HUES6 (cell line): ENCODE measurements at regions not wholly inside any gene's neighbourhood (a gene's known extent, or its start where the extent isn't known, plus 50 kb on each side); places are given as distances from the start of the nearest gene placed in this dataset.

Source experiments
- H3K27ac ChIP-seq: 2 replicates; pipeline ENCODE4 v1.7.0; 2013; ENCODE audit warnings: low read depth, mild to moderate bottlenecking, low read length, inconsistent platforms
- H3K27me3 ChIP-seq: 2 replicates; pipeline ENCODE4 v1.6.1; 2013; ENCODE audit warnings: low read length; ENCODE audit not compliant: control insufficient read depth, insufficient read depth
- H3K36me3 ChIP-seq: 2 replicates; pipeline ENCODE4 v1.6.1; 2013; ENCODE audit warnings: low read length; ENCODE audit not compliant: control insufficient read depth, insufficient read depth
- H3K4me1 ChIP-seq: 2 replicates; pipeline ENCODE4 v1.6.1; 2013; ENCODE audit warnings: low read length; ENCODE audit not compliant: control insufficient read depth, insufficient read depth
- H3K4me3 ChIP-seq: 2 replicates; pipeline ENCODE4 v1.5.1; 2013; ENCODE audit warnings: low read depth, low read length
- H3K9ac ChIP-seq: one replicate; pipeline ENCODE4 v1.6.1; 2013; ENCODE audit warnings: mild to moderate bottlenecking, low read length
- H3K9me3 ChIP-seq: 2 replicates; pipeline ENCODE4 v1.6.1; 2013; ENCODE audit warnings: low read depth, low read length; ENCODE audit not compliant: control insufficient read depth, insufficient read depth

DNA sequence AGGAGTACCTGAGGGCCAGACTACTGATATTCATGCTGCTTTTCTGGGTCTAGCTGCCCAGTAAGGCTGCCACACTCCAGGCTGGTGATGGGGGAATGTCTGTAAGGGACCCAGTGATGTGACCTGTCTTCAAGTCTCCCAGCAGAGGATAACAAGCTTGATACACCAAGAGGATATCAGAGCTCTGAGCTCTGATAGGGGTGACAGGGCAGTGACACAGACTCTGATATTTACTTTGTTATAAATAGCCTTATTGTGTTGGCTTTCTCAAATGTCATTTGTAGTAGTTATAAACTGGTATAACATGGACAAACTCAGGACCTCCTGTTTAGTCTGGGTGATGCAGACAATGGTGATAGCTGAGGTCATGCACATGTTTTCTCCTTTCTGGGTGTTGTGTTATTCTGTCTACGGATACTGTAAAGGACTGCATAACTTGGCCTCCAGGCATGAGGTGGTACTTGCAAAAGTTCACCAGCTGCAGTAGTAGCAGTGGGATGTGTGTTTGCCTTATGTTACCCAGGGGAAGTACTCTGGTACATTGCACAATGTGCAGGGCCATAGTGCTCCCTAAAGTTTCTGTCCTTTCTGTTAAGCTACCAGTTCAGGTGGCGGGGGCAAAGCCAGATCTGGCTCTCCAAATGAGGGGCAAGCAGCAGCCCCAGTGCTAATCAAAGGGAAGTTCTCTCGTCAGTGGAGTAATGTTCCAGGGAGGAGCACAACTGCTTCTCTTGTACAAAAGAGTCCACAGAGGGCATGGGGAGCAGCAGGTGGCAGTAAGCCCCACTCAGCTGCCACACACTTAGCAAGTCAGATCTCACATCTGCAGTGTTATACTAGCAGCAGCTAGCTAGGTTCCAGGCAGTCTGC, 812.2 kb downstream of the JRKL start:
- peaks cover 11% of the 10 kb centered on the region for H3K4me1 ChIP-seq
- no peaks in the 10 kb centered on the region for H3K36me3 ChIP-seq
- no peaks in the 10 kb centered on the region for H3K9me3 ChIP-seq
- no peak overlapping the region for H3K4me3 ChIP-seq
- no peak overlapping the region for H3K27ac ChIP-seq
- H3K27me3 ChIP-seq = no peaks in the 10 kb centered on the region
- H3K9ac ChIP-seq = no peak overlapping the region

DNA sequence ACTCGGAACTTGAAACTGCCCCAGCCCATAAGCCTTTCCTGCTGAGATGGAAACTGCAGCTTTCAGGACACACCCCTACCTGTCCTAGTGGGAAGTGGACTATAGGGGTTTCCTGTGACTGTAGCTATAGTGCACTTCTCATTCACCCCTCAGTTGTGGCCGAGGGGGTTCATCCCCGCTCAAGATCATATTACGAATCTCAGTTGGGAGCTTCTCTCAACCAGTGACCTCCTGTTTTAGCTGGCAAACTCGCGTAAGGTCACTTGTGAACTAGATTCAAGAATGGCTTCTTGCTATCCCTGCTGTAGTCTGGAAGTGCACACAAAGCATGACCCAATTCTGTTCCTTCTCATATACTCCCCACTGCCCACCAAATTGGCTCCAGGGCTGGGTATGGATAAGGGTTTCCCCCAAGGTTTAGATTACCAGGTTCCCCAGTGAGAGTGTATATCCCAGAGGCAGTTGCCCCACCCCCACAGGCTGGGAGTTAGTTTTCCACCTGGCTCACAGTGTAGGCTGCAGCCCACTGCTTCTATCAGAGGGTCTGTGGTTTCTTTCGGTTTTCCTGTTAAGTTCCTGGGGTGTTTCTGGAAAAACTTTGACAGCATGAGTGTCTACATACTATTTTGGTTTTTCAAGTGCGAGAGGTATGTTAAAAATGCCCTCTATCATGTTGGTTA, 812.9 kb downstream of the JRKL start:
- peaks cover 11% of the 10 kb centered on the region for H3K4me1 ChIP-seq
- no peaks in the 10 kb centered on the region for H3K9me3 ChIP-seq
- H3K27me3 ChIP-seq = no peaks in the 10 kb centered on the region
- no peak overlapping the region for H3K27ac ChIP-seq
- no peak overlapping the region for H3K9ac ChIP-seq
- H3K4me3 ChIP-seq = no peak overlapping the region
- H3K36me3 ChIP-seq = no peaks in the 10 kb centered on the region

DNA sequence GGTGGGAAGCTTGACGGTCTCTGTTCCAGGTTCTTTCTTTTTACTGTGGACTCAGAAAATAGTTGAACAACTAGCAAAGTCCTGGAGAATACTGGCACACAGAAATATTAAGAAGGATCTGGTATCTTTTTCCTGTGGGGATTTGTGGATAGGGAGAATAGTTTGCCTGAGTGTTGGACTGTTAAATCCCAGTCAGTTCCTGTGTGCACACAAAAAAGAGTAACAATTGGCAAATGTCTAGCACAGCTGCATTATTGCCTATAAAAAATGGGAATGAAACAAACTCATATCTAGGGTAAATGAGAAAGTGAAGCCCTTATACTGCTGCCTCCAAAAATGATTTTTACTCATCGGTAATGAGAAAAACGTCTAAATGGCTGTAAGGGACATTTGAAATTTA, 828.2 kb downstream of the JRKL start:
- Histone ChIP-seq H3K27me3 (no peaks in the 10 kb centered on the region), H3K27ac (no peak overlapping the region), H3K36me3 (no peaks in the 10 kb centered on the region), H3K4me1 (no peaks in the 10 kb centered on the region), H3K4me3 (no peak overlapping the region), H3K9me3 (no peaks in the 10 kb centered on the region), H3K9ac (no peak overlapping the region)

DNA sequence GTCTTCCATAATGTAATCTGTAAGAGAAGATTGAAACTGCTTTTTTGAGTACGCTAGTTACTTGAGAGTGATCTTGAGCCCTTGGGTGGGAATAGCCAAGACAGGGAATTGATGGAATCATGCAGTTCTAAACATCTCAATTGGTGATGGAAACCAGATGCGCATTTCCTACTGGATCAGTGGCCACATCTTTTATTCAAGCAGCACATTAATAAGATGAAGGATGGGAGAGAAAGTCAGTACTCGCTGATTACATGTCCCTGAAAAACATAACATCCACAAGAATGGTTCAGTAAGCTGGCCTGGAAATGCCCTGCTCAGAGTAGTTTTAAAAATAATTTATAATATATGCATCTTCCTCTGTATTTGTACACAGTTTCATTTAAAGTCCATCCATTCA, 833.8 kb downstream of the JRKL start:
- Histone ChIP-seq H3K27me3 (no peaks in the 10 kb centered on the region), H3K4me3 (no peak overlapping the region), H3K9ac (no peak overlapping the region), H3K36me3 (no peaks in the 10 kb centered on the region), H3K4me1 (no peaks in the 10 kb centered on the region), H3K9me3 (no peaks in the 10 kb centered on the region), H3K27ac (no peak overlapping the region)

DNA sequence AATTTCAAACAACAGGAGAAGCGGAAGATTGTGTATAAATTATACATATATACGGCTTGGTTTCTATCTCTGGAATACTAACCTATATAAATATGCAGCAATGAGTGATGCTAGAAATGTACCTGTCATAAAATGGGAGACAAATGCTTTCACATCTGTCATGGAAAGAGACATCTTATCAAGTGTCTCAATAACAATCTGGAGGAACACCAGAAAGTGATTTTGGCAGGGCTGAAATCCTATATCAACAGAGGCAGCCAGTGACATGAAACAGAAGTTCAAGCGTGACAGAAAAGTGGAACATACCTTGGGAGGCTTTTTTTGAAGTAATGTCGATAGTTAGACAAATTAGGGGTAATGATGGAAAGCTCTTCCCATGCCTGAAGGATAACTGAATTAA, 834.6 kb downstream of the JRKL start:
- H3K27me3 ChIP-seq = no peaks in the 10 kb centered on the region
- no peak overlapping the region for H3K9ac ChIP-seq
- H3K9me3 ChIP-seq = no peaks in the 10 kb centered on the region
- H3K4me1 ChIP-seq = no peaks in the 10 kb centered on the region
- H3K4me3 ChIP-seq = no peak overlapping the region
- H3K27ac ChIP-seq = no peak overlapping the region
- H3K36me3 ChIP-seq = no peaks in the 10 kb centered on the region

DNA sequence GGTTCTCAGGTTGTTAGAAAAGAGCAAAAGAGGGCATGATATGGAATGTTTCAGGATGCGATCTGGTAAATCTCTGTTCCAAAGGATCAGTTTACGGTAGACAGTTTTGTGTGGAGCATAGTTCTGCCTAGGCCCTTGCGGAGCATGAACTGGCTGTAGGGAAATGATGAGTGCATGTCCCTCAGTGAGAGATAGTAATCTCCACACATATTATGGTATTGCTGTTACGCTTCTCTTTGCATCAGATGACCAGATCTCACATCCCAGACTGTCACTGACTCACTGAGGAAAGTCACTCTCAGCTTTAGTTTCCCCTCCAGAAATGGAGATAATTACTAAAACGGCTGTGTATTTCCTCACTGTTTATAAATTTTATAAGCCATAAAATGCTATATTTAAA, 836.0 kb downstream of the JRKL start:
- H3K4me3 ChIP-seq = no peak overlapping the region
- no peak overlapping the region for H3K27ac ChIP-seq
- no peaks in the 10 kb centered on the region for H3K27me3 ChIP-seq
- no peaks in the 10 kb centered on the region for H3K4me1 ChIP-seq
- H3K36me3 ChIP-seq = no peaks in the 10 kb centered on the region
- H3K9me3 ChIP-seq = no peaks in the 10 kb centered on the region
- H3K9ac ChIP-seq = no peak overlapping the region

DNA sequence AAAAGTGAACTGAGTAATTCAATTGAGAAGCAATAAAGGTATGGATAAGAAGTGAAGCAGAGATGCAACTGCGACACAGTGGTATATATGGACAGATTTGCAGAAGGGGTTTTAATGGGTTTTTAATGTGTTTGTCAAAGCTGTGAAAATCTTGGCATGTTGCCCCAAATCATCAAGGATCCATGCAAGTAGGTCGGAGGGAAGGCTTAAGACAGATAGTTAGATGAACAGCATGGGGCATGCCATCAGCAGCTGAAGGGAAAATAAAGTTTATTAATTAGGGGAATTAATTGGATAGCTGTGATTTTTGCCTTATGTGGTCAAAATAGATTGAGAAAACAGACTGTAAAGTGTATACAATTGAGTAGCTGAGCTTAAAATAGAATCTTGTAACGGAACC, 840.1 kb downstream of the JRKL start:
- Histone ChIP-seq H3K4me3 (no peak overlapping the region), H3K27me3 (no peaks in the 10 kb centered on the region), H3K9me3 (no peaks in the 10 kb centered on the region), H3K9ac (no peak overlapping the region), H3K4me1 (no peaks in the 10 kb centered on the region), H3K27ac (no peak overlapping the region), H3K36me3 (no peaks in the 10 kb centered on the region)

DNA sequence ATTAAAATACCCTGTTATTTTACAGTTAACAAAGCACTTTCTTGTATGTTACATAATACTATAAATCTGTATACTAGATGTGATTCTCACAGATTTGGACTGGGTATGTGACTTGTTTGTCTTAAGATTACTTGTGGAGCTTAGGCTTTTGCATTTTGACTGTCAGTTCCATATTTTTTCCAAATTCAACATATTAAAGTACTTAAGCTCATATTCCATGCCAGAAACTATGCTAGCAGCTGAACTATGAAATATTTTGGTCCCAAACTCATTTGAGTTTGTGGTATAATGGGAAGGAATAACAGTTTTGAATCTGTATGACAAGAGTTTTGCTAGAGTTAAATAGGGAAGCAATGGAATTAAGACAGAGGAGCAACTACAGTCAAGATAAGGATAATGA, 841.4 kb downstream of the JRKL start:
- no peaks in the 10 kb centered on the region for H3K4me1 ChIP-seq
- H3K27me3 ChIP-seq = no peaks in the 10 kb centered on the region
- H3K9me3 ChIP-seq = no peaks in the 10 kb centered on the region
- no peak overlapping the region for H3K27ac ChIP-seq
- H3K4me3 ChIP-seq = no peak overlapping the region
- H3K36me3 ChIP-seq = no peaks in the 10 kb centered on the region
- no peak overlapping the region for H3K9ac ChIP-seq

DNA sequence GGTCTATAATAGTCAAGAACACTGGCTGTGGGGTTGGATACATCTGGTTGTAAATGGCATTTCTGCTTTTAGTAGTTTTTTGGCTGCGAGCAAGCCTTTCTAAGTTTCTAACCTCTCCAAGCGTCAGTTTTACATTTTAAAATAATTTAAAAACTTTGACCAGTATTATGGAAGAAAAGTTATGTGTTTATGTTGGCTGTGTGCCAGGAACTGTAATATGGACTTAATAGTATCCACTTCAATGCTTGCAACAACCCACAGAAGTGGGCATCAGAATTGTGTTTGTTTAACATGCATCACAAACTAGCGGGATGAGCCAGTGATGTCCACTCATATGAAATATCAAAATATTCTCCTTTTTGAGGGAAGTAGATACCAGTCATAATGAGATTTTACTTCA, 844.2 kb downstream of the JRKL start:
- Histone ChIP-seq H3K27me3 (no peaks in the 10 kb centered on the region), H3K9me3 (no peaks in the 10 kb centered on the region), H3K36me3 (no peaks in the 10 kb centered on the region), H3K4me3 (no peak overlapping the region), H3K9ac (no peak overlapping the region), H3K4me1 (no peaks in the 10 kb centered on the region), H3K27ac (no peak overlapping the region)

DNA sequence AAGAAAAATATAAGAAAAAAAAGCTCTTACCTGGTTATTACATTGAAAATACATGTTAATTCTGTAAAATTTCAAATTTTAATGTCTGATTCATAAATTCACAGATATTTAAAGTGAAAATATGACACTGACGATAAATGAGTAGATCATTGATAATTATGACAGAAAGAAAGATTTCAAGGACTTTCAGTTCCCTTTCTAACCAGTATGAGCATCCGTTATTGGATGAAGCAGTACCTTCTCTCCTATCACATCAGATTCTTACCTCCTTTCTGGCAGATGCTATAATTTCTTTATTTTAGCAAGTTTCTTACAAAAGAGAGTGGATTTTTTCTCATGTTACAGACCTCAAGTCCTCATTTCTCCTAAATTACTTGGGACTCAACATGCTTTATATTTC, 847.3 kb downstream of the JRKL start:
- no peak overlapping the region for H3K27ac ChIP-seq
- no peaks in the 10 kb centered on the region for H3K9me3 ChIP-seq
- H3K36me3 ChIP-seq = no peaks in the 10 kb centered on the region
- H3K9ac ChIP-seq = no peak overlapping the region
- no peak overlapping the region for H3K4me3 ChIP-seq
- no peaks in the 10 kb centered on the region for H3K4me1 ChIP-seq
- H3K27me3 ChIP-seq = no peaks in the 10 kb centered on the region

DNA sequence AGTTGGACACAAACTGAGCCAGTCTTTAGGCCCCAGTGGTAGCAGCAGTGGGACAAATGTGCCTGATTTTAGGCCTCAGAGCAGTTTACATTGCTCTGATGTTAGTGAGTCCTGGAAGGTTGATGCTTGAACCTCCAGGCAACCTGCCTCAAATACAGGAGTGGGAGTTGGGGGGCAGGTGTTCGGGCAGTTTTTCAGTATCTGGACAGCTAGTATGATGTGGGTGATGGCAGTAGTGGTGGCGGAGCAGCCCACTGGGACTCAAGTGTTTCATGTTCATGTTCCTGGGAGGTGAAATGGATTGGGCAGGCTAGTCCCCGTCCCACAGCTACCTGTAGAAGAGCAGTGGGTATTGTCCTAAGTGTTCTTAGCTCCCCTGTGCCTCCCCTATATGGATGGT, 857.8 kb downstream of the JRKL start:
- Histone ChIP-seq H3K27ac (no peak overlapping the region), H3K36me3 (no peaks in the 10 kb centered on the region), H3K27me3 (no peaks in the 10 kb centered on the region), H3K9me3 (no peaks in the 10 kb centered on the region), H3K9ac (no peak overlapping the region), H3K4me3 (no peak overlapping the region), H3K4me1 (no peaks in the 10 kb centered on the region)
